ENCODE measurements at regions not wholly inside any gene's neighbourhood (a gene's known extent, or its start where the extent isn't known, plus 50 kb on each side); places are given as distances from the start of the nearest gene placed in this dataset.
A peak's percentile ranks its signal among the peaks of the same experiment; 100 is the strongest.

DNA sequence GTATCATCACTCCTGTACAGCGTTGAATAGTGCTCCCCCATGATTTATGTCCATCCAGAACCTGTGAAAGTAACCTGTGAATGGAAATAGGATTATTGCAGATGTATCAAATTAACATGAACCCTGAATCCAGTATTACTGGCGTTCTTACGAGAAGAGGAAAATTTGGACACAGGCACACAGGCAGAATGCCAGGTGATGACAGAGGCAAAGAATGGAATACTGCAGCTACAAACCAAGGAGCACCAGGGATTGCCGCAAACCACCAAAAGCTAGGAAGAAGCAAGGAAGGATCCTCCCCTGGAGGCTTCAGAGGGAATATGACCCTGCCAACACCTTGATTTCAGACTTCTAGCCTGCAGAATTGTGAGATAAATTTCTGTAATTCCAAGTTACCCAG, 113.5 kb upstream of the EGLN3 start:
- TF ChIP-seq, protein P1, sequence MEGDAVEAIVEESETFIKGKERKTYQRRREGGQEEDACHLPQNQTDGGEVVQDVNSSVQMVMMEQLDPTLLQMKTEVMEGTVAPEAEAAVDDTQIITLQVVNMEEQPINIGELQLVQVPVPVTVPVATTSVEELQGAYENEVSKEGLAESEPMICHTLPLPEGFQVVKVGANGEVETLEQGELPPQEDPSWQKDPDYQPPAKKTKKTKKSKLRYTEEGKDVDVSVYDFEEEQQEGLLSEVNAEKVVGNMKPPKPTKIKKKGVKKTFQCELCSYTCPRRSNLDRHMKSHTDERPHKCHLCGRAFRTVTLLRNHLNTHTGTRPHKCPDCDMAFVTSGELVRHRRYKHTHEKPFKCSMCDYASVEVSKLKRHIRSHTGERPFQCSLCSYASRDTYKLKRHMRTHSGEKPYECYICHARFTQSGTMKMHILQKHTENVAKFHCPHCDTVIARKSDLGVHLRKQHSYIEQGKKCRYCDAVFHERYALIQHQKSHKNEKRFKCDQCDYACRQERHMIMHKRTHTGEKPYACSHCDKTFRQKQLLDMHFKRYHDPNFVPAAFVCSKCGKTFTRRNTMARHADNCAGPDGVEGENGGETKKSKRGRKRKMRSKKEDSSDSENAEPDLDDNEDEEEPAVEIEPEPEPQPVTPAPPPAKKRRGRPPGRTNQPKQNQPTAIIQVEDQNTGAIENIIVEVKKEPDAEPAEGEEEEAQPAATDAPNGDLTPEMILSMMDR (conservative IDR thresholded peaks at IDR 0.05; ENCODE audit: low read length) = peak; percentile 43
- peak; percentile 86 for DNase-seq (ENCODE audit: low read depth)
- no peak overlapping the region for H3K4me3 ChIP-seq (ENCODE audit: low read length)

DNA sequence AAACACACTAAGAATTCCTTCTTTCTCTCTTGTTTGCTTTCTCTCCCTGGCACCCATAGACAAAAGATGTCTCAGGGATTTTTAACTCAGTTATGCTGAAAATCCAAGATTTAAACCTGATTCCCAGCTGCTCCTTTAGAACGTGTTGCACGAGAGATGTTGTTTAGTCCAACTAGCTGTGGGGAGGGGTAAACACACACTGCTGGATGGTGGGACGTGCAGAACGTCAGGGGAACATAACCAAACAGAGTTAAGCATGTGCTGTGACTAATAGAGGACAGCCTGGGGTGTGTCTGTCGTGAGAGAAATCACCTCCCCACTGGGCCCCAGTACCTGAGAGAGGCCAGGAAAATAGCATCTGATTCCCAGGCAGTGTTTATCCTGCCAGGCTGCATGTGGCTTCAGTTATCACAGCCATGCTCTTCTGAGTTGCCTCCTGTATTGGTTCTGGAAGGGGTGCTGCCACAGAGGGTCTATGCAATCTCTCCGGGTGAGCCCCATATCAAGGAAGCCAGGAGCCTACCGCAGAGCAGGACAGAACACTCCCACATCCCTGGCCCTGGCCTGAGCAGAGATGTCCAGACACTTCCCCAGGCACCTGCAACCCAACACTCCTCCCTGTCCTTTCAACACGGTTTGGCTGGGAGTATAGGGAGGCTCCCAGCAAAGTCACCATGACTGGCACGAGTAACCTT, 112.7 kb upstream of the EGLN3 start:
- DNase-seq (ENCODE audit: low read depth) = peak; percentile 4
- no peak overlapping the region for H3K4me3 ChIP-seq (ENCODE audit: low read length)
- TF ChIP-seq, protein P1 (conservative IDR thresholded peaks at IDR 0.05; ENCODE audit: low read length) = no peak

DNA sequence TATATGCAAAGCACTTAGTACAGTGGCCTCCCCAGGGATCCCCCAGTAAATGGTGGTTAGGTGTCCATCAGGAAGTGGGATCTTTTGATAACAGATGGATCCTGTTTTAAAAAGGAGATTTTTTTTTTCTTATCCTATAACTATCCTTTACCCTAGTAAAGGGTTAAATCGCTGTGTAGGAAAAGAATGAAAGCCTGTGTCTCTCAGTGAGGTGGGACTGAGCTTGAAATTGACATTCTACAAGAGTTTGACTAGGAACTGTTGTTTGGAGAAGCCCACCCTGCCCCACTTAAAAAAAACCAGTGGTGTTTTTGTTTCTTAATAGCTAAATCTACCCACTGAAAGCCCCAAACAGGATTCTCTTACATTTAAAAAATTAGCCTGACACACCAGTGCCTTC, 112.2 kb upstream of the EGLN3 start:
- no peak overlapping the region for H3K4me3 ChIP-seq (ENCODE audit: low read length)
- TF ChIP-seq, protein P1 (conservative IDR thresholded peaks at IDR 0.05; ENCODE audit: low read length) = no peak
- DNase-seq (ENCODE audit: low read depth) = no peak

DNA sequence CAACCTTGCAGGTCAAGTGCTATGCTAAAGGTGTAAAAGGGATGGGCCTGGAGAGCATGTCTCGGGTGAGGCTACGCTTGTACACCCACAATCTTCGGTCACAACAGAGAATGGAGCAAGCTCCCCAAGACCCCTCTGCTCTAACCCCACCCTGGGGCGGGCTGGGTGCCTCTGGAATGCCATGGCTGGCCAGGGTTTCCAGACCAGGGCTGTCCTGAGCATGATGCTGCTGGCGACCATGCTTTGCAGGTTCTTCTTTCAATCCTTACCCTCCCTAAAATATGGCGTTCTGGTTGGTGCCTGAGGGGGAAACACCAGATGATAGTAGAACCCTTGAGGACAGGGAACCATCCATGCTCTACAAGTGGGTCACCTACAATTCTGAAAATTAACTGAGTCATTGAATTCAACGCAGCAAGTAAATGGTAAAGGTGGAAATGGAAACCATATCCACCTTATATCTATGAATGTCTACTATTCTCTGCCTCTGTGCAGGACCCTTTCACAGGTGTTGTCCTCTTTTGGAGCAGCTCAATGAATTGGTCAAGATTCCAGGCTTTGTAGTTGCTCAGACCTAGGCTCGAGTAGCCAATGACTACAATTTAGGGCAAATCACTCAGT, 111.6 kb upstream of the EGLN3 start:
- DNase-seq (ENCODE audit: low read depth) = no peak
- H3K4me3 ChIP-seq (ENCODE audit: low read length) = no peak overlapping the region
- TF ChIP-seq, protein P1 (conservative IDR thresholded peaks at IDR 0.05; ENCODE audit: low read length) = no peak

DNA sequence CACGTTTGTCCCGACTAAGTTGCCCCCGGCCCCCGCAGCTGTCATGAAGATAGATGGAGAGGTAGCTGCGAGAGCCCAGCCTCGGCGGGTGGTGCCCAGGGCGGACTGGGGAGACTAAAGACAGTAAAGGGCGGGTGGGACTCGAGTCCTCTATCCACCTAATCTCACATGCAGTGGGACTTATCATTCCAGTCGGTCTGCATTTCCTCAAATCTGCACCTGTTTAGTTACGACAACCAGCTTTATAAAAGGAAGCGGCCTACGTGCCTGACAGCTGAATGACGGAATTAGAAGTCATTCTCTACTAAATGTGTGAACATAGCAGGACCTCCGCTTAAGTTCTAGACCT, 109.8 kb upstream of the EGLN3 start:
- H3K4me3 ChIP-seq (ENCODE audit: low read length) = peak overlapping the region; percentile 66
- TF ChIP-seq, protein P1 (conservative IDR thresholded peaks at IDR 0.05; ENCODE audit: low read length) = no peak
- no peak for DNase-seq (ENCODE audit: low read depth)

DNA sequence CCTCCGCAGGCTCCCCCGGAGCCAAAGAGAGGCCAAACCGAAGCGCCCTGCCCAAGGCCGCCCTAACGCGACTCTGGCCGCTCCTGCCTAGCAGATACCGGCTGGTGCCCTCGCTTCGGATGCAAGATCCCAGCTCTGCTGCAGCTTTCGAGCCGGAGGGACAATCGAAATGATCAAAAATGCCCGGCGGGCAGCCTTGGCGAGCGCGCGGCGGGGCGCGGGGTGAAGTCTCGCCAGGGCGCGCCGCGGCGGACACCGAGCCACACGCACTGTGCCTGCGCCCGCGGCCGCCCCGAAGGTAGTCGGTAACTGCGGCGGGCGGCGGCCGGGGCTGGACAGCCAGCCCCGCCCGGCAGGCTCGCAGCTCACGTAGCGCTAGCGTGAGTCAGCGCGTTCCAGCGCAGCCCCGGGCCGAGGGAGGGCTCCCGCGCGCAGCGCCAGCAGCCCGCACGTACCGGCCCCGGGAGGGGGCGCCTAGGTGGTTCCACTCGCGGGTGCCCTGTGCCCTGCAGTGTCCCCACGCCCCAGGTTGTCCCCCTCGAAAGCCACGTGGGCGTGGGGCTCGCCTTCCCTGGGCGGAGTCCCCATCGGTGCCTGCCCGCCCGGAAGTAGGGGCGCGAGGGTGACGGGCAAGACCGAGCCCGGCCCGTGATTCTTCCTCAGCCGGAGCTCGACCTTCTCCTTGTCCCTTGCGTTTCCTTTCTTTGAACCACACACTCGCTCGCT, 109.2 kb upstream of the EGLN3 start:
- TF ChIP-seq, protein P1 (conservative IDR thresholded peaks at IDR 0.05; ENCODE audit: low read length) = peak; percentile 16; the same call in 1 of the 2 replicates
- DNase-seq (ENCODE audit: low read depth) = peak; percentile 61
- peak overlapping the region; percentile 66 for H3K4me3 ChIP-seq (ENCODE audit: low read length)
